SK-N-SH (cell line): ENCODE measurements at regions not wholly inside any gene's neighbourhood (a gene's known extent, or its start where the extent isn't known, plus 50 kb on each side); places are given as distances from the start of the nearest gene placed in this dataset.

Experiments used
- CHD2 ChIP-seq: fragments of 150-350 bp; IDR thresholded peaks from 2 replicates; pipeline ENCODE4 v1.6.1; 2018; ENCODE audit warnings: low read length; ENCODE audit not compliant: partially characterized antibody
- CTCF ChIP-seq: fragments of 200-600 bp; sonication (generic); IDR thresholded peaks from 2 replicates; pipeline ENCODE4 v1.6.1; 2017; ENCODE audit warnings: antibody characterized with exemption, mild to moderate bottlenecking, moderate library complexity
- FOXJ3 ChIP-seq: sonication (generic); formaldehyde crosslinking; IDR thresholded peaks from 2 replicates; pipeline ENCODE4 v1.5.1; 2020; ENCODE audit warnings: mild to moderate bottlenecking, missing genetic modification reagents
- FOXM1 ChIP-seq: IDR thresholded peaks from 2 replicates; pipeline ENCODE4 v1.4.0; 2012; ENCODE audit warnings: low read depth, mild to moderate bottlenecking
- MXI1 ChIP-seq: IDR thresholded peaks from 2 replicates; pipeline ENCODE4 v1.6.1; 2012; ENCODE audit warnings: mild to moderate bottlenecking, low read depth, low read length, improper control_type of control experiment
- POLR2AphosphoS5 ChIP-seq: IDR thresholded peaks from 2 replicates; pipeline ENCODE4 v1.6.1; 2012; ENCODE audit warnings: low read depth, low read length
- RCOR1 ChIP-seq: fragments of 150-350 bp; IDR thresholded peaks from 2 replicates; pipeline ENCODE4 v1.6.1; 2017; ENCODE audit warnings: antibody characterized with exemption, low read length
- SIN3A ChIP-seq: IDR thresholded peaks from 2 replicates; pipeline ENCODE4 v1.6.1; 2012; ENCODE audit warnings: low read depth, mild to moderate bottlenecking, low read length, moderate library complexity, borderline replicate concordance
- YY1 ChIP-seq: IDR thresholded peaks from 2 replicates; pipeline ENCODE4 v1.4.0; 2012; ENCODE audit warnings: low read depth, mild to moderate bottlenecking
- TF ChIP-seq, protein P1 (sequence below): IDR thresholded peaks from 2 replicates; pipeline ENCODE4 v1.6.1; 2012; ENCODE audit warnings: mild to moderate bottlenecking, low read depth, low read length, moderate library complexity
- TF ChIP-seq, protein P2 (sequence below): IDR thresholded peaks from 2 replicates; pipeline ENCODE4 v1.4.0; 2012; ENCODE audit warnings: low read depth, borderline replicate concordance

DNA sequence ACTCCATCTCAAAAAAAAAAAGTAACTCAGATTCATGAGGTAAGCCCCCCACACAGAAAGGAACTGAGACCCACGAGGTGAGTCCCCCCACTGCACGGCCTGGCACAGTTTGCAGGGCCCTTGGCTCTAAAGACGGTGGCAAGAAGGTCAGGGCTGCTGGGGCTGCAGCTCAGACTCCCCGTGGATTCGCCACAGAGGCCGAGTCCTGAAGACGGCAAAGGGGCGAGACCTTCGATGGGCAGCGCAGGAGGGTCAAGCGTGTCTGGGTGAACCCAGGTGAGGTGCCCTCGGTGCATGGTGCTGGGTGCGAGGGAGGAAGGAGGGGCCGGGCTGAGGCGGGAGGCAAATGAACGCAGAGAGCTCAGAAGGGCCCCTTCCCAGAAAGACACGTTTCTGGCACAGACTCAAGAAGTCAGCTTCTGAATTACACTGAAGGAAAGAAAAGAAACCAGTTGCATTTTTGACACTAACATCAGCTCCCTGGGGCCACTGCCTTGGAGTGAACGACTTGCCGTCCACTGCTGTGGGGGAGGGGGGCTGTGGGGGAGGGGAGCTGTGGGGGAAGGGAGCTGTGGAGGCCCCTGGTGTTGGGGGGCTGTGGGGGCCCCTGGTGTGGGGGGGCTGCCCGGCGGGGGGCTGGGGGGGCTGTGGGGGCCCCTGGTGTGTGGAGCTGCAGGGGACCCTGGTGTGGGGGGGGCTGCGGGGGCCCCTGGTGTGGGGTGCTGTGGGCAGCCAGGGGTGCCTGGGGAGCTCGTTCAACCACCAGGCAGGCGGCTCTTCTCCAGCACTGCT, 69.8 kb upstream of the METRNL start:
- TF ChIP-seq CTCF (no peak), FOXJ3 (no peak), FOXM1 (no peak), SIN3A (no peak), RCOR1 (no peak), YY1 (no peak), MXI1 (no peak), CHD2 (no peak), POLR2AphosphoS5 (no peak)
- TF ChIP-seq, protein P1, sequence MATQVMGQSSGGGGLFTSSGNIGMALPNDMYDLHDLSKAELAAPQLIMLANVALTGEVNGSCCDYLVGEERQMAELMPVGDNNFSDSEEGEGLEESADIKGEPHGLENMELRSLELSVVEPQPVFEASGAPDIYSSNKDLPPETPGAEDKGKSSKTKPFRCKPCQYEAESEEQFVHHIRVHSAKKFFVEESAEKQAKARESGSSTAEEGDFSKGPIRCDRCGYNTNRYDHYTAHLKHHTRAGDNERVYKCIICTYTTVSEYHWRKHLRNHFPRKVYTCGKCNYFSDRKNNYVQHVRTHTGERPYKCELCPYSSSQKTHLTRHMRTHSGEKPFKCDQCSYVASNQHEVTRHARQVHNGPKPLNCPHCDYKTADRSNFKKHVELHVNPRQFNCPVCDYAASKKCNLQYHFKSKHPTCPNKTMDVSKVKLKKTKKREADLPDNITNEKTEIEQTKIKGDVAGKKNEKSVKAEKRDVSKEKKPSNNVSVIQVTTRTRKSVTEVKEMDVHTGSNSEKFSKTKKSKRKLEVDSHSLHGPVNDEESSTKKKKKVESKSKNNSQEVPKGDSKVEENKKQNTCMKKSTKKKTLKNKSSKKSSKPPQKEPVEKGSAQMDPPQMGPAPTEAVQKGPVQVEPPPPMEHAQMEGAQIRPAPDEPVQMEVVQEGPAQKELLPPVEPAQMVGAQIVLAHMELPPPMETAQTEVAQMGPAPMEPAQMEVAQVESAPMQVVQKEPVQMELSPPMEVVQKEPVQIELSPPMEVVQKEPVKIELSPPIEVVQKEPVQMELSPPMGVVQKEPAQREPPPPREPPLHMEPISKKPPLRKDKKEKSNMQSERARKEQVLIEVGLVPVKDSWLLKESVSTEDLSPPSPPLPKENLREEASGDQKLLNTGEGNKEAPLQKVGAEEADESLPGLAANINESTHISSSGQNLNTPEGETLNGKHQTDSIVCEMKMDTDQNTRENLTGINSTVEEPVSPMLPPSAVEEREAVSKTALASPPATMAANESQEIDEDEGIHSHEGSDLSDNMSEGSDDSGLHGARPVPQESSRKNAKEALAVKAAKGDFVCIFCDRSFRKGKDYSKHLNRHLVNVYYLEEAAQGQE, result no peak
- TF ChIP-seq, protein P2, sequence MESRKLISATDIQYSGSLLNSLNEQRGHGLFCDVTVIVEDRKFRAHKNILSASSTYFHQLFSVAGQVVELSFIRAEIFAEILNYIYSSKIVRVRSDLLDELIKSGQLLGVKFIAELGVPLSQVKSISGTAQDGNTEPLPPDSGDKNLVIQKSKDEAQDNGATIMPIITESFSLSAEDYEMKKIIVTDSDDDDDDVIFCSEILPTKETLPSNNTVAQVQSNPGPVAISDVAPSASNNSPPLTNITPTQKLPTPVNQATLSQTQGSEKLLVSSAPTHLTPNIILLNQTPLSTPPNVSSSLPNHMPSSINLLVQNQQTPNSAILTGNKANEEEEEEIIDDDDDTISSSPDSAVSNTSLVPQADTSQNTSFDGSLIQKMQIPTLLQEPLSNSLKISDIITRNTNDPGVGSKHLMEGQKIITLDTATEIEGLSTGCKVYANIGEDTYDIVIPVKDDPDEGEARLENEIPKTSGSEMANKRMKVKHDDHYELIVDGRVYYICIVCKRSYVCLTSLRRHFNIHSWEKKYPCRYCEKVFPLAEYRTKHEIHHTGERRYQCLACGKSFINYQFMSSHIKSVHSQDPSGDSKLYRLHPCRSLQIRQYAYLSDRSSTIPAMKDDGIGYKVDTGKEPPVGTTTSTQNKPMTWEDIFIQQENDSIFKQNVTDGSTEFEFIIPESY, result no peak
